K562 (cell line): ENCODE measurements at regions not wholly inside any gene's neighbourhood (a gene's known extent, or its start where the extent isn't known, plus 50 kb on each side); places are given as distances from the start of the nearest gene placed in this dataset.

Experiments used
- ATAC-seq: fragments of 200-7000 bp; cut with Tn5 transposase; 3 replicates; pipeline ENCODE4 v1.9.1; 2020; ENCODE audit warnings: moderate library complexity
- BruUV-seq: library from RNA; stranded (reverse); fragments of 400-500 nt; replicated peaks from 2 replicates; lab custom pipeline; 2021; lab: Mats Ljungman, UMichigan
- CTCF ChIA-PET: fragments of 300-600 bp; formaldehyde crosslinking; extraction: SDS; loops from one replicate; lab custom pipeline; 2021; ENCODE audit warnings: low intra/inter-chr PET ratio; lab: Yijun Ruan, JAX
- POLR2A ChIA-PET: fragments of 300-600, 350-650 bp; sonication (Branson Sonifier 250); formaldehyde crosslinking; extraction: SDS; loops from one replicate; lab custom pipeline; 2021; ENCODE audit warnings: antibody characterized with exemption, inconsistent platforms; lab: Yijun Ruan, JAX
- DNase-seq, 4 experiments: peaks; one replicate each; pipeline versions ENCODE4 v3.0.0 to v3.0.0-alpha.2; 2011 to 2018; ENCODE audit warnings: low spot score in 3 of 4, mixed read lengths in 3 of 4; ENCODE audit errors: extremely low read depth in 1 of 4
- FAIRE-seq: peaks from 2 replicates; lab custom pipeline; 2011; peaks lifted over from hg19 to GRCh38; lab: Jason Lieb, UNC
- H2AFZ ChIP-seq: 2 replicates; pipeline ENCODE4 v1.6.0; 2011; ENCODE audit warnings: low read depth, low read length, control low read depth, inconsistent platforms
- H3K27ac ChIP-seq: fragments of 200-600 bp; 3 replicates; pipeline ENCODE4 v1.8.0; 2011; ENCODE audit warnings: low read depth, mild to moderate bottlenecking, control low read depth, inconsistent platforms, low read length, moderate library complexity, mixed read lengths; ENCODE audit errors: extremely low read depth
- H3K27me3 ChIP-seq, 2 experiments: fragments of 300-600 bp in 1 of 2; 2 replicates in 1 of 2; 3 replicates in 1 of 2; pipeline versions ENCODE4 v1.6.0 to v1.8.0; 2011; ENCODE audit warnings: inconsistent platforms in 2 of 2, low read length in 2 of 2, mild to moderate bottlenecking in 1 of 2, mixed read lengths in 1 of 2, moderate library complexity in 1 of 2; ENCODE audit not compliant: control insufficient read depth in 2 of 2, insufficient read depth in 2 of 2
- H3K36me3 ChIP-seq: fragments of 300-600 bp; 3 replicates; pipeline ENCODE4 v1.8.0; 2011; ENCODE audit warnings: mild to moderate bottlenecking, low read length, inconsistent platforms; ENCODE audit not compliant: control insufficient read depth, insufficient read depth
- H3K4me1 ChIP-seq, 2 experiments: fragments of 200-600 bp in 1 of 2; replicated peaks in 1 of 2; 2 replicates in 1 of 2; 3 replicates in 1 of 2; pipeline versions ENCODE4 v1.5.1 to v1.8.0; 2011; ENCODE audit warnings: inconsistent platforms in 2 of 2, low read length in 2 of 2, mild to moderate bottlenecking in 1 of 2, mixed read lengths in 1 of 2, moderate library complexity in 1 of 2; ENCODE audit not compliant: control insufficient read depth in 2 of 2, insufficient read depth in 2 of 2
- H3K4me2 ChIP-seq: 2 replicates; pipeline ENCODE4 v1.6.1; 2011; ENCODE audit warnings: low read length, control low read depth, inconsistent platforms, mixed read lengths; ENCODE audit not compliant: insufficient read depth
- H3K4me3 ChIP-seq: fragments of 200-600 bp; sonication (generic), shearing (Covaris generic); 2 replicates; pipeline ENCODE4 v1.5.1; 2016; ENCODE audit warnings: control low read depth, inconsistent platforms
- H3K79me2 ChIP-seq: fragments of 200-600 bp; 3 replicates; pipeline ENCODE4 v1.8.0; 2011; ENCODE audit warnings: low read length, inconsistent platforms; ENCODE audit not compliant: control insufficient read depth, insufficient read depth
- H3K9ac ChIP-seq, 2 experiments: 2 replicates each; pipeline versions ENCODE4 v1.6.0 to v1.6.1; 2011; ENCODE audit warnings: low read depth in 2 of 2, low read length in 2 of 2, control low read depth in 1 of 2, inconsistent platforms in 1 of 2, mild to moderate bottlenecking in 1 of 2, mixed read lengths in 1 of 2; ENCODE audit not compliant: insufficient read depth in 1 of 2
- H3K9me1 ChIP-seq: one replicate; pipeline ENCODE4 v1.6.0; 2011; ENCODE audit warnings: inconsistent platforms, mild to moderate bottlenecking, low read length, moderate library complexity; ENCODE audit not compliant: control insufficient read depth, insufficient read depth
- H3K9me3 ChIP-seq: replicated peaks from 2 replicates; pipeline ENCODE4 v1.5.1; 2011; ENCODE audit warnings: low read depth, low read length, inconsistent platforms; ENCODE audit not compliant: control insufficient read depth, insufficient read depth
- H4K20me1 ChIP-seq: replicated peaks from 2 replicates; pipeline ENCODE4 v1.6.1; 2011; ENCODE audit warnings: low read length, inconsistent platforms, mixed read lengths; ENCODE audit not compliant: control insufficient read depth, insufficient read depth
- CHD2 ChIP-seq: IDR thresholded peaks from 2 replicates; pipeline ENCODE4 v1.6.1; 2011; ENCODE audit warnings: low read depth, low read length
- ELF2 ChIP-seq: fragments of 250-450 bp; sonication (Bioruptor Pico); IDR thresholded peaks from 2 replicates; pipeline ENCODE4 v1.5.0; 2021; ENCODE audit warnings: mild to moderate bottlenecking
- IFI16 ChIP-seq: fragments of 250-450 bp; sonication (Bioruptor Pico); IDR thresholded peaks from 2 replicates; pipeline ENCODE4 v2.1.2; 2022; ENCODE audit warnings: mild to moderate bottlenecking, inconsistent platforms
- KDM1A ChIP-seq, 2 experiments: fragments of 450-650 bp; IDR thresholded peaks; 2 replicates each; pipeline ENCODE4 v1.6.1; 2016; ENCODE audit warnings: mild to moderate bottlenecking in 2 of 2
- KHSRP ChIP-seq: fragments of 450-650 bp; IDR thresholded peaks from 2 replicates; pipeline ENCODE4 v1.6.1; 2017
- MAFF ChIP-seq: IDR thresholded peaks from 2 replicates; pipeline ENCODE4 v1.6.1; 2012; ENCODE audit warnings: low read length, improper control_type of control experiment
- NR2C1 ChIP-seq, 2 experiments: fragments of 450-650 bp; IDR thresholded peaks; 2 replicates each; pipeline ENCODE4 v1.6.1; 2017; ENCODE audit warnings: mild to moderate bottlenecking in 2 of 2, antibody characterized with exemption in 1 of 2, inconsistent platforms in 1 of 2, missing compliant biosample characterization in 1 of 2, missing genetic modification characterization in 1 of 2
- RAD51 ChIP-seq: fragments of 450-650 bp; IDR thresholded peaks from 2 replicates; pipeline ENCODE4 v1.7.1; 2016; ENCODE audit warnings: low read depth, mild to moderate bottlenecking, borderline replicate concordance
- TARDBP ChIP-seq: fragments of 450-650 bp; IDR thresholded peaks from 2 replicates; pipeline ENCODE4 v1.6.1; 2016
- TGIF2 ChIP-seq: sonication (generic); formaldehyde crosslinking; IDR thresholded peaks from 2 replicates; pipeline ENCODE4 v1.8.1; 2022; ENCODE audit warnings: mild to moderate bottlenecking, missing genetic modification reagents, moderate library complexity
- YY1 ChIP-seq, 3 experiments: IDR thresholded peaks; 2 replicates each; pipeline ENCODE4 v1.6.1; 2011; ENCODE audit warnings: low read length in 2 of 3, mild to moderate bottlenecking in 2 of 3, moderate library complexity in 2 of 3, borderline replicate concordance in 1 of 3, control low read depth in 1 of 3, low read depth in 1 of 3; ENCODE audit not compliant: insufficient read depth in 3 of 3, insufficient replicate concordance in 2 of 3, control insufficient read depth in 1 of 3, insufficient read length in 1 of 3; ENCODE audit errors: extremely low read depth in 1 of 3
- ZC3H8 ChIP-seq: fragments of 450-650 bp; IDR thresholded peaks from 2 replicates; pipeline ENCODE4 v1.6.1; 2017
- ZFP36 ChIP-seq: fragments of 150-350 bp; IDR thresholded peaks from 2 replicates; pipeline ENCODE4 v1.6.1; 2018; ENCODE audit warnings: low read length, low read depth; ENCODE audit not compliant: partially characterized antibody
- ZNF347 ChIP-seq: fragments of 450-650 bp; formaldehyde crosslinking; IDR thresholded peaks from 2 replicates; pipeline ENCODE4 v1.4.0; 2020; ENCODE audit warnings: low read depth, mild to moderate bottlenecking, moderate library complexity
- ZNF436 ChIP-seq: fragments of 250-450, 450-650 bp; sonication (Bioruptor Pico); formaldehyde crosslinking; IDR thresholded peaks from 2 replicates; pipeline ENCODE4 v1.7.0; 2020; ENCODE audit warnings: mild to moderate bottlenecking
- ZNF780A ChIP-seq: fragments of 250-450 bp; sonication (Bioruptor Pico); IDR thresholded peaks from 2 replicates; pipeline ENCODE4 v1.5.0; 2021; ENCODE audit warnings: mild to moderate bottlenecking
- WGBS: fragments of 100-300 bp; shearing (Covaris generic); methylation state at CpG from one replicate; pipeline ENCODE4 v1.1.6; 2016; ENCODE audit warnings: low coverage, mixed read lengths; ENCODE audit not compliant: insufficient coverage; ENCODE audit errors: missing lambda C conversion rate; 5-methylcytosine and 5-hydroxymethylcytosine counted together
- in situ Hi-C: fragments of 300-500 bp; cut with MboI; formaldehyde crosslinking; loops from 4 replicates; pipeline ENCODE4 v1.15.0; 2018; ENCODE audit warnings: inconsistent platforms, mixed read lengths
- intact Hi-C: fragments of 100-400 bp; cut with micrococcal nuclease; formaldehyde crosslinking; loops from 2 replicates; pipeline ENCODE4 v1.14.2; 2022

DNA sequence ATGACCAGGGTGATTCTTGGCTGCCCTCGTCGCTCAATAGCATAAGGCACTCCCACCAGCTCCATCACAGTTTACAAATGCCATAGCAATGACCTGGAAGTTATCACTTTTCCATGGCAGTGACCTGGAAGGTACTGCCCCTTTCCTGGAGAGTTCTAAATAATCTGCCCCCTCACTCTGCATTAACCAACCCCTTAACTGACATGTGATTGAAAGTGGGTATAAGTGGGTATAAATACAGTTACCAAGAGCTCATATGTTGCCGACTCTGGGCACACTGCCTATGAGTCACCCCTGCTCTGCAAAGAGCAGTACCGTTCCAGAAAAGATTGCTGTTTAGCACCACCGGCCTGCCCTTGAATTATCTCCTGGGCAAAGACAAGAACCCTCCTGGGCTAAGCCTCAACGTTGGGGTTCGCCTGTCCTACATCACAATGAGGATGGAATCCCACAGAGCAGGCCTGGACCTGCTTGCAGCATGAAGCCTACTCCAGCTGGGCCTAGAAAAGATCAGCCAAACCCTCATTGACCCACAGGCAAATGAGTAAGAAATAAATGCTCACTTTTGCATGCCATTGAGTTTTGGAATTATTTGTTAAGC lies 95.2 kb upstream of the SEC14L1 start:
- H3K36me3 ChIP-seq: no peaks in the 10 kb centered on the region
- FAIRE-seq (no peak), DNase-seq (no peak), ATAC-seq (no peak)
- no peaks in the 10 kb centered on the region for H3K4me1 ChIP-seq
- ChIA-PET POLR2A (no interaction called here), CTCF (no interaction called here)
- peaks cover 8% of the 10 kb centered on the region for H4K20me1 ChIP-seq
- WGBS: 2% methylated on average over 7 of the region's 7 CpGs
- intact Hi-C loops: no loop called here
- no peaks in the 10 kb centered on the region for H3K79me2 ChIP-seq
- H2AFZ ChIP-seq: no peak overlapping the region
- in situ Hi-C loops: no loop called here
- peaks cover 37 to 69% of the 10 kb centered on the region in 2 experiments for H3K27me3 ChIP-seq
- H3K4me3 ChIP-seq: no peak overlapping the region
- TF ChIP-seq ZNF780A (CRISPR knock-in tag) (no peak), NR2C1 (IDR thresholded peaks at IDR 0.05) (peak; percentile 39; the same call in 1 of the 2 replicates), NR2C1 (tag; IDR thresholded peaks at IDR 0.05) (0 out of 2 replicates have a peak, but pooled peaks have one; percentile 33)
- no TSS peak for BruUV-seq
- H3K4me2 ChIP-seq: no peak overlapping the region
- H3K9me1 ChIP-seq: no peaks in the 10 kb centered on the region
- H3K27ac ChIP-seq: no peak overlapping the region
- H3K9ac ChIP-seq: no peak overlapping the region
- H3K9me3 ChIP-seq: no peaks in the 10 kb centered on the region

DNA sequence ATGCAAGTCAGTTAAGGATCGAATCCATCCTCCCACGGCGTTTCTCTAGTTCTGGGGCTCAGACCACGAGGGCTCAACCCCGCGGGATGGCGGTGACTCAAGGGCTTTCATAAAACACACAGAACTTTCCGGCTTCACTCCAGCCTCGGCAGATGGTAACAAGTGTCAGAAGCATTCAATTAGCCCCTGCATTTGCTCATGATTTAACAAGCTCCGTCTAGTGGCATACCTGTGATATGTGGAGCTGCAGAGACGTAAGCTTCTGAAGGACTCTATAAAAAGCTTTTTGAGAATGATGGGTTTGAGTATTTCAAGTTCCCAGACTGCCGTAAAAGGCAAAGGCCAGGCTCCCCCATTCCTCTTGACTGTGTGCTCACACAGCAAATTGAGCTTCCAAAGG lies 91.3 kb upstream of the SEC14L1 start:
- Histone ChIP-seq H3K9me1 (no peaks in the 10 kb centered on the region), H4K20me1 (peaks cover 6% of the 10 kb centered on the region; the same call in 1 of the 2 replicates), H3K4me2 (no peak overlapping the region), H3K27ac (no peak overlapping the region), H3K4me1 (peaks cover 0 to 3% of the 10 kb centered on the region in 2 experiments; a peak in 1 of 5 replicates), H3K4me3 (no peak overlapping the region), H3K27me3 (peaks cover 45 to 84% of the 10 kb centered on the region in 2 experiments), H3K9me3 (no peaks in the 10 kb centered on the region), H3K36me3 (no peaks in the 10 kb centered on the region), H3K9ac (no peak overlapping the region), H3K79me2 (no peaks in the 10 kb centered on the region), H2AFZ (no peak overlapping the region)
- ChIA-PET CTCF (interaction anchor here (0.6 kb wide), 1 partner anchor 166 kb away, joined by 3 read pairs; no protein-coding TSS in a partner anchor), POLR2A (interaction anchor here (0.6 kb wide), 1 partner anchor 109 kb away, joined by 3 read pairs; no protein-coding TSS in a partner anchor)
- BruUV-seq: no TSS peak
- FAIRE-seq: peak; percentile 32
- WGBS: 7% methylated on average over 12 of the region's 12 CpGs
- DNase-seq: no peak
- in situ Hi-C loops (no loop called here), intact Hi-C loops (no loop called here)
- TF ChIP-seq ZC3H8 (no peak), ZNF347 (CRISPR knock-in tag) (no peak), IFI16 (CRISPR knock-in tag) (no peak), ZFP36 (no peak), YY1 (IDR thresholded peaks at IDR 0.05; ENCODE audit: borderline replicate concordance in 1 of 3, control insufficient read depth in 1 of 3, extremely low read depth in 1 of 3, insufficient read depth in 3 of 3, insufficient read length in 1 of 3, insufficient replicate concordance in 2 of 3, low read depth in 1 of 3, low read length in 2 of 3) (no peak), CHD2 (no peak), MAFF (no peak), ZNF436 (CRISPR knock-in tag) (no peak), ELF2 (CRISPR knock-in tag) (no peak), TGIF2 (no peak), KDM1A (IDR thresholded peaks at IDR 0.05) (no peak), KHSRP (no peak), RAD51 (no peak), TARDBP (no peak)
- ATAC-seq: no peak
